ENCODE measurements at regions not wholly inside any gene's neighbourhood (a gene's known extent, or its start where the extent isn't known, plus 50 kb on each side); places are given as distances from the start of the nearest gene placed in this dataset.

- Mint-ChIP-seq H3K9me3 (peaks cover 30% of the 10 kb centered on the region), H3K27me3 (ENCODE audit: insufficient read depth) (no peaks in the 10 kb centered on the region), H3K36me3 (ENCODE audit: low read depth) (no peaks in the 10 kb centered on the region), H3K27ac (no peak overlapping the region), H3K4me3 (no peak overlapping the region), H3K4me1 (ENCODE audit: low read depth) (no peaks in the 10 kb centered on the region)
- no peak for DNase-seq
- no peak for TF ChIP-seq CTCF (IDR thresholded peaks at IDR 0.05)
Measured at GRCh38 chr3:35336601-35337000, 302.7 kb upstream of the ARPP21 start.

DNA sequence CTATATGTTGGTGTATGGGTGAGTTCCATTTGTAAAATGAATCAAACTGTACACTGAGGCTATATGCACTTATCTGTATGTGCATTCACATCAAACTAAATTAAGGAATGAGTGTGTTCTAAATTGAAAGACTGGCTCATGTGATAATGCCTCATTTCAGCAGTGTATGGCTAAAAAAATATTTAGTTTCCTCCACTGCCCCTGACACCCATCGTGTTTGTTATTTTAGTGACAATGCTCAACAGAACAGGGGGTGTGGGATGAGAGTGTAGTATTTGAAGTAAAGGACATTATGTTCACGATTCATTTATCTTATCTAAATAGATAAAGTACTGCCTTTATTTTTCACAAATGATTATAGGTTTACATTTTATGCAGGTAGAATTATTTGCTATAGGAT lies 301.1 kb upstream of the ARPP21 start:
- no peak for TF ChIP-seq CTCF (IDR thresholded peaks at IDR 0.05)
- Mint-ChIP-seq H3K27ac (no peak overlapping the region), H3K4me3 (no peak overlapping the region), H3K36me3 (ENCODE audit: low read depth) (no peaks in the 10 kb centered on the region; the same call in 1 of the 2 replicates), H3K9me3 (peaks cover 32% of the 10 kb centered on the region), H3K27me3 (ENCODE audit: insufficient read depth) (no peaks in the 10 kb centered on the region), H3K4me1 (ENCODE audit: low read depth) (no peaks in the 10 kb centered on the region)
- no peak for DNase-seq

- no peak for TF ChIP-seq CTCF (IDR thresholded peaks at IDR 0.05)
- Mint-ChIP-seq H3K4me1 (ENCODE audit: low read depth) (no peaks in the 10 kb centered on the region), H3K27ac (no peak overlapping the region), H3K9me3 (peaks cover 26% of the 10 kb centered on the region), H3K36me3 (ENCODE audit: low read depth) (no peaks in the 10 kb centered on the region), H3K4me3 (no peak overlapping the region), H3K27me3 (ENCODE audit: insufficient read depth) (peaks cover 2% of the 10 kb centered on the region)
- DNase-seq = no peak
Measured at GRCh38 chr3:35380196-35380595, 259.1 kb upstream of the ARPP21 start.

GRCh38 chr3:35383216-35383615 lies 256.1 kb upstream of the ARPP21 start:
- no peak for TF ChIP-seq CTCF (IDR thresholded peaks at IDR 0.05)
- no peaks in the 10 kb centered on the region for H3K4me1 Mint-ChIP-seq (ENCODE audit: low read depth)
- H3K4me3 Mint-ChIP-seq = no peak overlapping the region
- peaks cover 2% of the 10 kb centered on the region for H3K27me3 Mint-ChIP-seq (ENCODE audit: insufficient read depth)
- no peaks in the 10 kb centered on the region for H3K36me3 Mint-ChIP-seq (ENCODE audit: low read depth)
- peaks cover 35% of the 10 kb centered on the region for H3K9me3 Mint-ChIP-seq
- no peak for DNase-seq
- H3K27ac Mint-ChIP-seq = no peak overlapping the region

- Mint-ChIP-seq H3K4me1 (ENCODE audit: low read depth) (no peaks in the 10 kb centered on the region), H3K27me3 (ENCODE audit: insufficient read depth) (peaks cover 2% of the 10 kb centered on the region), H3K36me3 (ENCODE audit: low read depth) (no peaks in the 10 kb centered on the region), H3K27ac (no peak overlapping the region), H3K9me3 (peaks cover 40% of the 10 kb centered on the region), H3K4me3 (no peak overlapping the region)
- TF ChIP-seq CTCF (IDR thresholded peaks at IDR 0.05) = no peak
- DNase-seq = no peak
Measured at GRCh38 chr3:35383719-35384555, 255.4 kb upstream of the ARPP21 start.
